PC-9 (cell line): ENCODE measurements at regions not wholly inside any gene's neighbourhood (a gene's known extent, or its start where the extent isn't known, plus 50 kb on each side); places are given as distances from the start of the nearest gene placed in this dataset.

Experiments
- EZH2 ChIP-seq: fragments of 200-600 bp; sonication (generic); IDR thresholded peaks from 2 replicates; pipeline ENCODE4 v1.8.0; 2017; ENCODE audit warnings: antibody characterized with exemption, low read depth
- TF ChIP-seq, protein P1 (sequence below): fragments of 200-600 bp; sonication (generic); conservative IDR thresholded peaks from 2 replicates; pipeline ENCODE4 v1.6.1; 2017; ENCODE audit warnings: mixed run types, antibody characterized with exemption, mild to moderate bottlenecking, moderate library complexity

DNA sequence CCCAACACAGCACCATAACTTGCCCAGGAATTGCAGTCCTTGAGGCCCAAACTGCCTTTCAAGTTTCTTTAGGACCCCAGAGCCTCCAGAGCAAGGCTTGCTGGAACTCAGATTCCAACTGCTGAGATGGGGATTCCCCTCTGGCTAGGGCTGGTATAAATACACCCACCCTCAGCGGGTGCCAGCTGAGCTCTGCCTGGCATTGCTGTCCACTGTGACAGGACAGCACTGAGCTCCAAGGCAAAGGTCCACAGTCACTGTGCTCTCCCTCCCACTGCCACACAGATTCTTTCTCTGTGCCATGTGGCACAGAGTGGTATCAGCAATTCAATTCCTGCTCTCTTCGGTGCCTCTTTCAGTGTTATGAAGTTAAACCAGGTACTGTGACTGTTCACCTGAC lies 304.2 kb upstream of the LMCD1 start:
- TF ChIP-seq, protein P1, sequence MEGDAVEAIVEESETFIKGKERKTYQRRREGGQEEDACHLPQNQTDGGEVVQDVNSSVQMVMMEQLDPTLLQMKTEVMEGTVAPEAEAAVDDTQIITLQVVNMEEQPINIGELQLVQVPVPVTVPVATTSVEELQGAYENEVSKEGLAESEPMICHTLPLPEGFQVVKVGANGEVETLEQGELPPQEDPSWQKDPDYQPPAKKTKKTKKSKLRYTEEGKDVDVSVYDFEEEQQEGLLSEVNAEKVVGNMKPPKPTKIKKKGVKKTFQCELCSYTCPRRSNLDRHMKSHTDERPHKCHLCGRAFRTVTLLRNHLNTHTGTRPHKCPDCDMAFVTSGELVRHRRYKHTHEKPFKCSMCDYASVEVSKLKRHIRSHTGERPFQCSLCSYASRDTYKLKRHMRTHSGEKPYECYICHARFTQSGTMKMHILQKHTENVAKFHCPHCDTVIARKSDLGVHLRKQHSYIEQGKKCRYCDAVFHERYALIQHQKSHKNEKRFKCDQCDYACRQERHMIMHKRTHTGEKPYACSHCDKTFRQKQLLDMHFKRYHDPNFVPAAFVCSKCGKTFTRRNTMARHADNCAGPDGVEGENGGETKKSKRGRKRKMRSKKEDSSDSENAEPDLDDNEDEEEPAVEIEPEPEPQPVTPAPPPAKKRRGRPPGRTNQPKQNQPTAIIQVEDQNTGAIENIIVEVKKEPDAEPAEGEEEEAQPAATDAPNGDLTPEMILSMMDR, result no peak
- TF ChIP-seq EZH2, result no peak
